ENCODE measurements at regions not wholly inside any gene's neighbourhood (a gene's known extent, or its start where the extent isn't known, plus 50 kb on each side); places are given as distances from the start of the nearest gene placed in this dataset.

DNA sequence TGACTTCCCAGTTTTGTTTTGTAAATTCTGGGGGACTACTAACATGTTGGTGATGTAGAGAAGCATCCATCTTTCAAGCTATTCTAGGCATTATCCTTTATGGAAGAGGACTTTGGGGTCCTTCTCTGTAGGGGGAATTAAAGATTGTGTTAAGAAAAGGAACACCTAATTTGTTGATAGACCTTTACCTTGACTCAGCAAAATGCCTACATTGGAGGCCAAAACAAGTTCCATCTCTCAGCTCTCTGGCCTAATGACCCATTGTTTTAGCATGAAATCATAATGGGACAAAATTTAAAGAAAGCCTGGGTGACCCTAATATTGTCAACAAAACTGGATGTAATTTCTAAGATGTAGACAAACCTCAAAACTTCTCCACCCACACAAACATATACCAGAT is 465.3 kb upstream of the SOX9 start:
- CTCF ChIA-PET, result no interaction called here
- peaks cover 11% of the 10 kb centered on the region; the same call in 1 of the 3 replicates for H3K9me3 ChIP-seq
- FAIRE-seq, result no peak

DNA sequence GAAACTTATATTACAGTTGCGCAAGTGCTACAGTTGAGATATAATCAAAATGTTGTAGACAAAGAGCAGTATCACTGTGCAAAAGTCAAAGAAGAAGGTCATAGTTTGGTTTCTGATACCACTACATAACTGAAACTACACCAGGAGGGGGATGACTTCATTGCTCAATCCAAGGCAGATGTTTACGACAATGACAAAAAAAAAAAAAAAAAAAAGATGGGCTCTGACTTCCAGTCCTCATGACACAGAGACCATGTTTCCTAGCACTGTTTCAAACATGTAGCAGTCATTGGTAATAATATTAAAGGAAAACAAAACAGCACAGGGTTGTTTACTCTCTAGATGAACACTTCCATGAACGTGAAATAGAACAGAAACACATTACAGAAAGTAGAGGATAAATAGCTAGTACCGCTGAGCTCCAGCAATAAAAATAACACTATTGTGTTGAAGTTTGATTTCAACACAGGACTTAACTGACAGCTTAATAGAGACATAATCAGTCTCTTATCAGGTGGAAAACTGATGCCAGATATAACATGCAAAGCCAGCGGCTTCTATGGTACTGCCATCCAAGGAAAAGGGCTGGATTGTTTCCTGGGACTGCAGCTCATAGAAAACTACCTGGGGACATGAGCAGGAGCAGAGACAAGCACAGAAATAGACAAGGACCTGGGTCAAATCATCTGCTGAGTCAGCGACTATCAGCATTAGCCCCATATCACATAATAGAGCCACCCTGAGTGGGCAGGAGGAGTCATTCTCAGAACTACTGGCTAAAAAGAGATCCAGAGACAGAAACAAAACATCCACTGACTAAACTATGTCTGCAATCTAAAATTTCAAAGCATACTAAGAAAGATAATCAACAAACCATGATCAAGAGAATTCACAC is 463.6 kb upstream of the SOX9 start:
- no peaks in the 10 kb centered on the region for H3K4me1 ChIP-seq
- ATAC-seq (no peak), FAIRE-seq (no peak), DNase-seq (ENCODE audit: low read depth in 1 of 2, low spot score in 1 of 2) (no peak)
- TF ChIP-seq MAFK (IDR thresholded peaks at IDR 0.05; ENCODE audit: partially characterized antibody) (peak; percentile 90), CEBPB (IDR thresholded peaks at IDR 0.05) (0 out of 4 replicates have a peak, but pooled peaks of 1 of the 2 experiments have one; percentile 6), BHLHE40 (IDR thresholded peaks at IDR 0.05; ENCODE audit: low read depth, low read length) (no peak)
- WGBS (ENCODE audit: missing lambda C conversion rate), result 52% methylated on average over 6 of the region's 6 CpGs
- POLR2A ChIA-PET, result no interaction called here
- peaks cover 11% of the 10 kb centered on the region; the same call in 1 of the 3 replicates for H3K9me3 ChIP-seq
- H3K27ac ChIP-seq, result no peak overlapping the region
- CTCF ChIA-PET, result interaction anchor here (0.7 kb wide), 1 partner anchor 787 kb away, joined by 3 read pairs; no protein-coding TSS in a partner anchor
- H3K4me3 ChIP-seq, result no peak overlapping the region
- H3K4me2 ChIP-seq, result no peak overlapping the region

More for the DNA sequence above, 465.3 kb upstream of the SOX9 start:
- POLR2A ChIA-PET, result no interaction called here
- no peak for DNase-seq (ENCODE audit: low read depth in 1 of 2, low spot score in 1 of 2)
- TF ChIP-seq, protein P1, sequence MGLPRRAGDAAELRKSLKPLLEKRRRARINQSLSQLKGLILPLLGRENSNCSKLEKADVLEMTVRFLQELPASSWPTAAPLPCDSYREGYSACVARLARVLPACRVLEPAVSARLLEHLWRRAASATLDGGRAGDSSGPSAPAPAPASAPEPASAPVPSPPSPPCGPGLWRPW (IDR thresholded peaks at IDR 0.05), result no peak
- TF ChIP-seq NFE2L2 (conservative IDR thresholded peaks at IDR 0.05; ENCODE audit: low read length) (no peak), HEYL (CRISPR knock-in tag; IDR thresholded peaks at IDR 0.05) (no peak), JUN (IDR thresholded peaks at IDR 0.05) (no peak), GATA3 (IDR thresholded peaks at IDR 0.05; ENCODE audit: borderline replicate concordance) (no peak), EP300 (IDR thresholded peaks at IDR 0.05) (no peak), CBX2 (IDR thresholded peaks at IDR 0.05; ENCODE audit: borderline replicate concordance, low read depth) (no peak), BHLHE40 (IDR thresholded peaks at IDR 0.05; ENCODE audit: low read depth, low read length) (no peak), RAD21 (conservative IDR thresholded peaks at IDR 0.05 in 1 of 2, IDR thresholded peaks at IDR 0.05 in 1 of 2) (no peak), SREBF2 (IDR thresholded peaks at IDR 0.05) (no peak), TP53 (CRISPR knock-in tag; IDR thresholded peaks at IDR 0.05) (no peak), JUNB (IDR thresholded peaks at IDR 0.05) (no peak), POLR2A (IDR thresholded peaks at IDR 0.05; ENCODE audit: low read length) (no peak), EHMT2 (IDR thresholded peaks at IDR 0.05; ENCODE audit: low read depth) (no peak), ESRRA (IDR thresholded peaks at IDR 0.05; ENCODE audit: borderline replicate concordance, low read length) (no peak), RNF2 (IDR thresholded peaks at IDR 0.05; ENCODE audit: borderline replicate concordance, low read depth) (no peak), HDAC2 (IDR thresholded peaks at IDR 0.05) (no peak), RCOR1 (IDR thresholded peaks at IDR 0.05; ENCODE audit: low read depth, low read length) (no peak)
- TF ChIP-seq, protein P2, sequence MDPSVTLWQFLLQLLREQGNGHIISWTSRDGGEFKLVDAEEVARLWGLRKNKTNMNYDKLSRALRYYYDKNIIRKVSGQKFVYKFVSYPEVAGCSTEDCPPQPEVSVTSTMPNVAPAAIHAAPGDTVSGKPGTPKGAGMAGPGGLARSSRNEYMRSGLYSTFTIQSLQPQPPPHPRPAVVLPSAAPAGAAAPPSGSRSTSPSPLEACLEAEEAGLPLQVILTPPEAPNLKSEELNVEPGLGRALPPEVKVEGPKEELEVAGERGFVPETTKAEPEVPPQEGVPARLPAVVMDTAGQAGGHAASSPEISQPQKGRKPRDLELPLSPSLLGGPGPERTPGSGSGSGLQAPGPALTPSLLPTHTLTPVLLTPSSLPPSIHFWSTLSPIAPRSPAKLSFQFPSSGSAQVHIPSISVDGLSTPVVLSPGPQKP (IDR thresholded peaks at IDR 0.05; ENCODE audit: low read depth, low read length), result no peak
- TF ChIP-seq, protein P3, sequence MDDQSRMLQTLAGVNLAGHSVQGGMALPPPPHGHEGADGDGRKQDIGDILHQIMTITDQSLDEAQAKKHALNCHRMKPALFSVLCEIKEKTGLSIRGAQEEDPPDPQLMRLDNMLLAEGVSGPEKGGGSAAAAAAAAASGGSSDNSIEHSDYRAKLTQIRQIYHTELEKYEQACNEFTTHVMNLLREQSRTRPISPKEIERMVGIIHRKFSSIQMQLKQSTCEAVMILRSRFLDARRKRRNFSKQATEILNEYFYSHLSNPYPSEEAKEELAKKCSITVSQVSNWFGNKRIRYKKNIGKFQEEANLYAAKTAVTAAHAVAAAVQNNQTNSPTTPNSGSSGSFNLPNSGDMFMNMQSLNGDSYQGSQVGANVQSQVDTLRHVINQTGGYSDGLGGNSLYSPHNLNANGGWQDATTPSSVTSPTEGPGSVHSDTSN (IDR thresholded peaks at IDR 0.05), result no peak
- Histone ChIP-seq H3K4me3 (no peak overlapping the region), H3K27ac (no peak overlapping the region), H3K4me1 (no peaks in the 10 kb centered on the region), H3K4me2 (no peak overlapping the region)
- no peak for ATAC-seq

DNA sequence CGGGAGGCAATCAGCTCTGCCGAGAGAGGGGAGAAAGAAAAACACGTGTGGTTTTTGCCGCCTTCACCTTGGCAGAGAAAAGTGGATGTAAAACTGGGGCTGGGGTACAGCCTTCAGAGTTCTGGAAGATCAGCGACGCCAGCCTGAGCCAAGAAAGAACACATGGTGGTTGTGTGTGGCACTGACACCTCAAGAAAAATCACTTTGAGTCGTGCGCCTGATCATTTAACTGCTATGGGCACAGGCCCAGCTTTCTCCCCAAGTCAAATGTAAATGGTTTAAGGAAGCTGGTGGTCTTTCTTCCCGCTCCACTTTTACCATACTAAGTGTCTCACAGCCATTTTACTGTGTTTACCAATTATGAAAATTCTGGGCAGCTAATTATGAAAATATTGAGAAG is 461.8 kb upstream of the SOX9 start:
- no peak for TF ChIP-seq EP300 (IDR thresholded peaks at IDR 0.05)
- DNase-seq (ENCODE audit: low read depth in 1 of 2, low spot score in 1 of 2) (no peak), FAIRE-seq (no peak), ATAC-seq (no peak)
- CTCF ChIA-PET, result no interaction called here
- Histone ChIP-seq H3K4me2 (no peak overlapping the region), H3K4me1 (no peaks in the 10 kb centered on the region), H3K27ac (no peak overlapping the region), H3K4me3 (no peak overlapping the region), H3K9me3 (peaks cover 11% of the 10 kb centered on the region; the same call in 1 of the 3 replicates)
- WGBS (ENCODE audit: missing lambda C conversion rate), result 65% methylated on average over 9 of the region's 9 CpGs
- POLR2A ChIA-PET, result no interaction called here
